Lower leg skin (tissue), 3 donors: ENCODE measurements at regions not wholly inside any gene's neighbourhood (a gene's known extent, or its start where the extent isn't known, plus 50 kb on each side); places are given as distances from the start of the nearest gene placed in this dataset.

Experiments used
- POLR2A ChIP-seq, 2 donors: fragments of 450-650 bp; IDR thresholded peaks; one replicate each; pipeline ENCODE4 v1.6.1; 2016 to 2017; ENCODE audit warnings: antibody characterized with exemption in 2 of 2, mild to moderate bottlenecking in 1 of 2, moderate library complexity in 1 of 2
- TF ChIP-seq, protein P1 (sequence below), 3 donors: fragments of 450-650 bp; IDR thresholded peaks; one replicate each; pipeline ENCODE4 v1.5.1; 2016; ENCODE audit warnings: antibody characterized with exemption in 3 of 3, mild to moderate bottlenecking in 3 of 3, moderate library complexity in 2 of 3

- TF ChIP-seq, protein P1, sequence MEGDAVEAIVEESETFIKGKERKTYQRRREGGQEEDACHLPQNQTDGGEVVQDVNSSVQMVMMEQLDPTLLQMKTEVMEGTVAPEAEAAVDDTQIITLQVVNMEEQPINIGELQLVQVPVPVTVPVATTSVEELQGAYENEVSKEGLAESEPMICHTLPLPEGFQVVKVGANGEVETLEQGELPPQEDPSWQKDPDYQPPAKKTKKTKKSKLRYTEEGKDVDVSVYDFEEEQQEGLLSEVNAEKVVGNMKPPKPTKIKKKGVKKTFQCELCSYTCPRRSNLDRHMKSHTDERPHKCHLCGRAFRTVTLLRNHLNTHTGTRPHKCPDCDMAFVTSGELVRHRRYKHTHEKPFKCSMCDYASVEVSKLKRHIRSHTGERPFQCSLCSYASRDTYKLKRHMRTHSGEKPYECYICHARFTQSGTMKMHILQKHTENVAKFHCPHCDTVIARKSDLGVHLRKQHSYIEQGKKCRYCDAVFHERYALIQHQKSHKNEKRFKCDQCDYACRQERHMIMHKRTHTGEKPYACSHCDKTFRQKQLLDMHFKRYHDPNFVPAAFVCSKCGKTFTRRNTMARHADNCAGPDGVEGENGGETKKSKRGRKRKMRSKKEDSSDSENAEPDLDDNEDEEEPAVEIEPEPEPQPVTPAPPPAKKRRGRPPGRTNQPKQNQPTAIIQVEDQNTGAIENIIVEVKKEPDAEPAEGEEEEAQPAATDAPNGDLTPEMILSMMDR (IDR thresholded peaks at IDR 0.05), result no peak
- no peak for TF ChIP-seq POLR2A (IDR thresholded peaks at IDR 0.05)
These were observed 95.6 kb upstream of the SLC14A2 start for GRCh38 chr18:45519411-45520280.
